GM11168 (cell line): ENCODE measurements at regions not wholly inside any gene's neighbourhood (a gene's known extent, or its start where the extent isn't known, plus 50 kb on each side); places are given as distances from the start of the nearest gene placed in this dataset.
"Not testable (repeated sequence)": the region's sequence is repeated elsewhere in the genome, so short reads cannot be mapped to it uniquely, and the experiment has no call there.

Experiments
- in situ Hi-C: fragments of 300-500 bp; cut with MboI; formaldehyde crosslinking; loops from one replicate; pipeline ENCODE4 v1.12.0; 2022; ENCODE audit warnings: low sequenced_read_pairs; ENCODE audit not compliant: unreplicated experiment

- in situ Hi-C loops = no loop called here
Observed at GRCh38 chr22:49521787-49522224, 305.9 kb downstream of the BRD1 start.

DNA sequence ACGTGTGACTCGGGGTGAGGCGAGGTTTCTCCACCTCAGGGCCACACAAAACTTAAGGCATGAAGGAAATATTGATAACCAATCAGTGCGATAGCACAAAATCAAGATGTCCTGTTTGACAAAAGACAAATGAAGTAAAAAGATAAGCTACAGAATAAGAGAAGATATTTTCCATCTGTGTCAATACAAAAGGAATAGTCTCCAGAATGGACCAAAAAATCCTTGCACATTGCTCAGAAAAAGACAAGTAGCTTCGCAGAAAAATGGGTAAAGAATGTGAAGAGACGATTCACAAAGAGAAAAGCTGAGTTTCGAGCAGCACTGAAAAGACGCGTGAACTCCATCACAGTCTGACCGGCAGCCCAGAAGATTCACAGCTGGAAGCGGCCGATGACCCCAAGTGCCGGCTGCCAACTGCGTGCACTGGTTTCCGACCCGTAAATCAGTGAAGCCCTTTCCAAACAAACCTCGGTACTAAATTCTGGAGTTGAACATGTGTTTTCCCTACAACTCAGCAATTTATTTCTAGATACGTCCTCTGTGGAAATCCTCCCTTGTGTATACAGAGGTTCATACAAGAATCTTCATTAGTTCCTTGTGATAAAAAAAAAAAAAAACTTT, 308.4 kb downstream of the BRD1 start:
- in situ Hi-C loops = no loop called here

DNA sequence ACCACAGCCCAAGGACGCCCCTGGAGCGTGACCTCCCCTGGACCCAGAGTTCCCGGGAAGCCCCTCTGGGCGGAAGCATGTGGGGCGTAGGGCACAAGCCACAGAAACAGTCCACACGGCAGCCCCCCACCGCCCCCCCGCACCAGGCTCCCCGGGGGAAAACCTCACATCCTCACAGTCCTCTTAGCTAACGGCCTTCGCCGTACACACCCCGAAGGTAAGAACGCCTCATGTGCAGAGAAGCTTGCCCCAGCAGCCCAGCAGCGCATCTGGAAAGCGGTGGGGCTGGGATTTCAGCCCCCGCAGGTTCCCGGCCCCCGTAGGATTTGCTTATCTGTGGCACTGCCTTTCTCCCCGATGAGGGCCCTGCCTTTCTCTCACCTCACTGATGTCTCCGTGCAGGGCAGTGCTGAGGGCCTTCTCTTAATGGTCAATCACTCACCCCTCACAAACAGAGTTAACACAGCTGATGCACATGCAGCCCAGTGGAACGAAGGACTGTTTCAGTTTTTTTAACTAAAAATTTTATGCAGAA, 309.2 kb downstream of the BRD1 start:
- in situ Hi-C loops = no loop called here

DNA sequence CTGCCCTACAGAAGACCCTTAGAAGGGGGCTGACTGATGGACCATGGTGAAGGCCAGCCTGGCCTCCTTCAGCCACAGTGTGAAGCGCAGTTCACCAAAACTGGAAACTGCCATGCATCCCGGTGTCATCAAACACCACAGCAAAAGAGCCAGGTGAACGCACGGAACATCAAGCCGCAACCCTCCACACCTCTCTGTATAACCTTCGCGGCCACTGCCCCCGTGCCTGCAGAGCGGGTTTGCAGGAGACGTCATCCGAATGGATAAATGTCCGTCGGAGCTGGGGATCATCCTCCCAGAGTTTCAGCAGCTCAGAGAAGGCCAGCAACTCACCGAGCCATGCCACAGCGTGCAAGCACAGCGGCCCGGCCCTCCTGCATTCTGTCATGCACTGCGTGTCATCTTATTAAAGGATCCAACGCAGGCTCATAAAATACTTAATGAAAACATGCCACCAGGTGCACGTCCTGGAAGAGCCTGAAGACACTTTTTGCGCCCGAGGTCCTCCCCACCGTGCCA, 309.9 kb downstream of the BRD1 start:
- in situ Hi-C loops = no loop called here

GRCh38 chr22:49517211-49517610, 310.5 kb downstream of the BRD1 start:
- in situ Hi-C loops = no loop called here

DNA sequence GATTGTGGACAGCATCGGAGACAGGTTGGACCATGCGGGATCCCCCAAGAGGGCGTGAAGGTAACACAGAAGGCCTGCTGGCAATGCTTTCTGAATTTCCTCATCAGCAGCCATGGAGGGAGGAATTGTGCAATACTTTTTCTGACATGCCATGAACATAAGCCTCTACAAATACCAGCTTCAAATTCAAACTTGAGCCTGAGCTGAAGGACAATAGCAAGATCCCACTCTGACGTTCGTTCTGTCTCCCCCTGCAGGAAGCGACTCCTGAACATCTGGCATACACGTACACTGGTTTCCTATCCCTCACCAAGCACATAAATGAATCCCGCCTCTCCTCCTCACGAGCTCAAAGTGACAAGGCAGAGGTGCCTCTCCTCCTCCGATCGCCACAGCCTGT, 312.2 kb downstream of the BRD1 start:
- in situ Hi-C loops = no loop called here

DNA sequence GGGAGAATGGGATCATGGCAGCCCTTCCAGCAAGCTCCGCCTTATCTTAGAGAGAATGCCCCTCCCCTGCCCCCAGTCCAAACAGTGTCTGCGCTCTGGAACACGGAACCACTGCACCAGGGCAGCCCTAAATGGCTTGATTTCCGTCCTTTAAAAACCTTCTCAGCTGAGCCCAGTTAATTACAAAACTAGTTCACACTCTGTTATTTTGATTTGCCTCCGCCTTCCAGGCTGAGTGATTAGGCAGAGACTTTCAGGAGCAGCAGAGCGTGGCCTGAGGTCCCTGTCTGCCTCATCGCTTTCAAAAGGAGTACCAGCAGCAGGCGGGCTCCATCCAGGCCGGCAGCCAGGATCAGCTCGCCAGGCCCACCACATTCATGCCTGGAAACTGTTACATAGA, 313.0 kb downstream of the BRD1 start:
- in situ Hi-C loops = no loop called here

DNA sequence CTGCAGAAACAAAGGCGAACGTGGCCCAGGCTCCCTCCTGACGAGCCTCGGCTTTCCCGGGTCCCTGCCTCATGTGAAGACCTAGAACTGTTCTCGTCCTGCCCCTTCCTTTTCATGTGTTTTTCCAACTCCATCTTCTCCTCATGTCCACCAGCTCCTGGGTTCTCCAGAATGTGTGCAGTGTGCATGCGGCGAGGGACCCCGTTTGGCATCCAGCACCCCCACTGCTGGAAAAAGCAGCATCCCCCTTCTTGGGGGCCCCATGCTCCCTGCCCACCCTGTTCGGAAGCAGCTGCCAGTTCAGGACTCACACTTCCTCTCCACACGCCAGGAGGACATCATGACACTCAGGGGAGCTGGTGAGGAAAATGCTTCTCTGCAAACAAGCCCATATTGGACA, 313.5 kb downstream of the BRD1 start:
- in situ Hi-C loops = no loop called here

DNA sequence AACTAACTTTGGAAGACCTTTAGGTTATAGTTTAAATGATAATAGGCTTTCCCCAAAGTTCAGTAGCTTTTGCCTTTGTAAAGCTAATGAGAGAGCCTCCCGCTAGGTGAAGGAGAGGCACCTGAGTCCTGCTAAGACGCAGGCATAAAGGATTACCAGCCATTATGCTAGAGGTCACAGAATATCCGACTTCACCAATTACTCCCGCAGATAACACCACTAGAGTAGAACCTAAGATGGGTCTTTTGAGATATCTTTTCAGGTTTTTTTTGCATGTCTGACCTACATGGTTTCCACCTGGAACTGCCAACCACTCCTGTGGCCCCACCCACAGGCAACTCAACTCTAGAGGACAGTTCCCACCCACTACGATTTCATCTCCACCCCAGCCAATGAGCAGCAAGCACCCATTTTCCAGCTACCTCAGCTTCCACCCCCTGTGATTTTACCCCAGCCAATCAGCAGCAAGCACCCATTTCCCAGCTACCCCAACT, 314.3 kb downstream of the BRD1 start:
- in situ Hi-C loops = no loop called here

GRCh38 chr22:49512487-49513165, 315.0 kb downstream of the BRD1 start:
- in situ Hi-C loops = no loop called here

DNA sequence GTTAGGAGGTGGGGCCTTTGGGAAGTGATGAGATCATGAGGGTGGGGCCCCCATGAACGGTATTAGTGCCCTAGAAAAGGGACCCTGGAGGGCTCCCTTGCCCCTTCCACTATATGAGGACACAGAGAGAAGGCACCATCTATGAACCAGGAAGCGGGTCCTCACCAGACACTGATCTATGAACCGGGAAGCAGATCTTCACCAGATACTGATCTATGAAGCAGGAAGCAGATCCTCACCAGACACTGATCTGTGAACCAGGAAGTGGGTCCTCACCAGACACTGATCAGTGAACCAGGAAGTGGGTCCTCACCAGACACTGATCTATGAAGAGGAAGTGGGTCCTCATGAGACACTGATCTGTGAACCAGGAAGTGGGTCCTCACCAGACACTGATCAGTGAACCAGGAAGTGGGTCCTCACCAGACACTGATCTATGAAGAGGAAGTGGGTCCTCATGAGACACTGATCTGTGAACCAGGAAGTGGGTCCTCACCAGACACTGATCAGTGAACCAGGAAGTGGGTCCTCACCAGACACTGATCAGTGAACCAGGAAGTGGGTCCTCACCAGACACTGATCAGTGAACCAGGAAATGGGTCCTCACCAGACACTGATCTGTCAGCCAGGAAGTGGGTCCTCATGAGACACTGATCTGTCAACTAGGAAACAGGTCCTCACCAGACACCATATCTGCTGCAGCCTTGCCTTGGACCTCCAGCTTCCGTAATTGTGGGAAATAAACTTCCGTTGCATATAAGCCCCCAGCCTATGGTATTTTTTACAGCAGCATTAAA, 316.1 kb downstream of the BRD1 start:
- in situ Hi-C loops = not testable (repeated sequence)

- in situ Hi-C loops = no loop called here
Observed at GRCh38 chr22:49510718-49511117, 317.0 kb downstream of the BRD1 start.

- in situ Hi-C loops = no loop called here
Observed at GRCh38 chr22:49509016-49509415, 318.7 kb downstream of the BRD1 start.

- in situ Hi-C loops = no loop called here
Observed at GRCh38 chr22:49508561-49508960, 319.1 kb downstream of the BRD1 start.

DNA sequence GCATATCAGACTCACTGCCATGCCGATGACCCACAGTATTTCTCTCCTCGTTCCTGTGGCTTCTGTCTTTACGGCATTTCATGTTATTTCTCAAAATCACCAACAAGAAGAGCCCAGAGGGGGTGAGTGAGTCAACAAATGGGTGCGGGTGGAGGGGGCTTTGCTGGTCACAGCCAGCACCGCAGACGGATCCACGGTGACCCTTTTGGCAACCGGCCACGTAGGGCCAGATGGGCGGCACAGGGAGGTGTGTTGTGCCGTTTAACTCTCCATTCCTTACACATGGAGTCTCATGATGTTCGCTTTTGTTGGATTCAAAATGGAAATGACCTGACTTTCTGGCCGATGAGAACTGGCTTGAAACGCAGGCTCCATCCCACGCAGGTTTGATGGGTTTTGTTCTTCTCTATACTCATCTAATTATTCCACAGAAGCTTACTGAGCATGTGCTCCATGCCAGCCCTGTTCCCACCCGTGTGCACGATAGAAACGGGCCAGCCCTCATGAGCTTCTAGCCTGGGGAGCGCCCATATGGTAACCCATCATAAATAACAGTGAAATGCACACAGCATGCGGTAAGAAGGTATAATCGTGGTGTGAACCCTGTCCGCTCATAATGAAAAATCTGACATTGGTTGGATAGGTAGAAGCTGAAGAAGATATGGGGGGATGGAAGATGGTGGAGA, 319.9 kb downstream of the BRD1 start:
- in situ Hi-C loops = no loop called here

DNA sequence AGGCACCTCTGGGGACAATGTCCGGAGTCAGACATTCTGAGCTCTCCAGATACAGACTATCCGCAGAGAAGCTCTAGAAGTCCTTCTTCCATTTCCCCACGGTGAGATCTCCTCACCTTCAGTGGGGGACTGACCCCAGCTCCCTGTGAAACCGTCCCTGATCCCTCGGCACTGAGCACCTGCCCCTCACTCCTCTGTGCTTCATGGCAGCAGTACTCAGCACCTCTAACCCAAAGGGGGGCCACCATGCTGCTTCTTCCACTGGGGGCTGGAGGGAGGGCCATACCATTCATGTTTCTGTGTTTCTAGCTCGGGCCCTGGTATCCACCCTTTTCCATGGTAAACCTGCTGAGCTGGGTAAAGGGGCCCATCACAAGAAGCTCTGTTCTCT, 321.7 kb downstream of the BRD1 start:
- in situ Hi-C loops = no loop called here

DNA sequence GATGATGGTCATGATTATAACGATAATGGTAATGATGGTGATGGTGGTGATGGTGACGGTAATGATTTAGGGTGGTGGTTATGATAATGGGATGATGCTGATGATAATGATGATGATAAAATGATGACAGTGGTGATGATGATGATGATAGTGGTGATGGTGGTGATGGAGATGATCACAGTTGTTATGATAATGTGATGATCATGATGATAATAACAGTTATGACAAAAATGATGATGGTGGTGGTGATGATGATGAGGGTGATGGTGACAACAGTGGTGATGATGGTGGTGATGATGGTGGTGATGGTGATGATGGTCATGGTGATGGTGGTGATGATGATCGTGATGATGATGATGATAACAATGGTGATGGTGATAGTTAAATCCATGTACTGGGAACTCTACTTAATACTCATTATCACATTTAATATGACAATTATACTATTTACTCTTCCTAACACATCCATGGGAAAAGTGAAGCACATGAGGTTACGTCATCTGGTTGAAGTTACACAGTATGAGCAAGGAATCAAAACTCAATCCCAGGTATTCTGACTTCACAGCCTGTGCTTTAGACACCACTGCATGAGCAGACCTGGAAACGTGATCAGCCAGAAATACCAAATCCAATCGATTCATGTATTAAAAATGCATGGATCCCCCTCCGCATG, 322.2 kb downstream of the BRD1 start:
- in situ Hi-C loops = no loop called here

GRCh38 chr22:49503896-49504521, 323.7 kb downstream of the BRD1 start:
- in situ Hi-C loops = no loop called here

DNA sequence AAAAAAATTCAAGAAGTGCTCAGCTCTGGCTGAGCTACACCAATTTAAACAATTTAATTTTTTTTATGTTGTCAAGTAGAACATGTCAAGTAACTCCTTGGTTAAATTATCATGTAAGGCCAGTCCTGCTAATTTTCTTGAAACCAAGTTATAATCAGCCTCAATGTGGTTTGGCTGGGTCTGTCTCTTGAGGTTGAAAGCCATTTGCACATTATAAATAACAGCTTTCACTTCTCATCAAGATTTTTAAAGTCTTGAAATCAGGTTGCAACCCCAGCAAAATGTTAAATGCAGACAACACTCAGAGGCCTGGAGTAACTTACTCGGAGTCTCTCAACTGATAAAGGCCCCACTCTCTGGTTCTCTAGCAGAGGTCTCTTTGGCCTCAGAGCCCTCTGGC, 324.4 kb downstream of the BRD1 start:
- in situ Hi-C loops = no loop called here
